HG02798 (cell line): ENCODE measurements at regions not wholly inside any gene's neighbourhood (a gene's known extent, or its start where the extent isn't known, plus 50 kb on each side); places are given as distances from the start of the nearest gene placed in this dataset.
"Not testable (repeated sequence)": the region's sequence is repeated elsewhere in the genome, so short reads cannot be mapped to it uniquely, and the experiment has no call there.

Experiments
- ATAC-seq: cut with Tn5 transposase; IDR thresholded peaks from one replicate; pipeline ENCODE4 v1.9.1; 2021; ENCODE audit warnings: mild to moderate bottlenecking; ENCODE audit not compliant: unreplicated experiment, poor library complexity

GRCh38 chr2:161041356-161041755 lies 118.9 kb upstream of the TANK start:
- ATAC-seq = no peak

GRCh38 chr2:161042990-161043625 lies 117.1 kb upstream of the TANK start:
- ATAC-seq = no peak

DNA sequence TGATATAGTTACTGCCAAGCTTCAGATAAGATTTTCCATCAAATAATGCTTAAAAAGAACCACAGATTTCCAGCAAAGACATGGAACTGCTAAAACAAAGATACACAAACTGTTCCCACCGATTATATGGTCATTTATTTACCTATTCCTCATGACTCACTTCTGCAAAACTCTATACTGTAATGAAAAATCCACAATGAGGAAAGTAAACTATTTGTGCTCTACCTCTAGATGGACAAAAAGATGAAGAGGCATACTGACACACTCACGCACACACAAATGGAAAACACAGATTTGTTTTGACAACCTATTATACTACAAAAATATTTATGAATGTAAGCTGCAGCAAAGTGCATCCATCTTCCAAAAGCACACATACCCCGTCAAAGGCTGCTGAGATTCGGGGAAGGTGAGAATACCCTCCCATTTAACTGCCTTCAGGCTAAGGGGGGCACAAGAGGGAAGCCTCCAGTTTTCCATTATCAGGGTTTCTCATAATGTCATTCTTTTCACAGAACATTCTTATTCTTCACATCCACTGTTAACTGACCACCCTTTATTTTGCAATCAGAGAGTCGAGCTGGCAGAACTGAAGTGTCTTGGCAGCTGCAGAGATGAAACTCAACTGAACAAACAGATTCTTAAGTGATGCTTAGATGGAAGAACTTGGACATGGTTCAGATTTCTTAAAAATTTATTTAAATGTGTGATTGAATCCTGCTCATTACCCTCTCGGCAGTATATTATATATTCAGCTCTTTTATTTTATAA lies 115.9 kb upstream of the TANK start:
- ATAC-seq = no peak

DNA sequence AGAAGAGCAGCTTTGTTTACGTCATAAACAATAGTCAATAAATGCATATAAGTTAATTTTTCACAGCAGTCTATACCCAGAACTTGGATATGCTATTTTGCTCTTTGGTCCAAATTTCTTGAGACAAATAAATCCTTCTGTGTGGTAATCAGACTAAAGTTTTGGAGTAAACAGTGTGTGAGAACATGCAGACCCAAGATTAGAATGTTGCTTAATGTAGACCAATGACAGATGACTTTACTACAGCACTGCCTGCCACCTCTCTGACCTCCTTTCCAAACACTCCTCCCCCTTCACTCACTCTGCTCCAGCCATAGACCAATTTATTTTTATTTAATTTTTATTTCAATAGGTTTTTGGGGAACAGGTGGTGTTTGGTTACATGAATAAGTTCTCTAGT lies 115.3 kb upstream of the TANK start:
- no peak for ATAC-seq

GRCh38 chr2:161045726-161046125 lies 114.5 kb upstream of the TANK start:
- no peak for ATAC-seq

- ATAC-seq = no peak
Measured at GRCh38 chr2:161046876-161047275, 113.4 kb upstream of the TANK start.

DNA sequence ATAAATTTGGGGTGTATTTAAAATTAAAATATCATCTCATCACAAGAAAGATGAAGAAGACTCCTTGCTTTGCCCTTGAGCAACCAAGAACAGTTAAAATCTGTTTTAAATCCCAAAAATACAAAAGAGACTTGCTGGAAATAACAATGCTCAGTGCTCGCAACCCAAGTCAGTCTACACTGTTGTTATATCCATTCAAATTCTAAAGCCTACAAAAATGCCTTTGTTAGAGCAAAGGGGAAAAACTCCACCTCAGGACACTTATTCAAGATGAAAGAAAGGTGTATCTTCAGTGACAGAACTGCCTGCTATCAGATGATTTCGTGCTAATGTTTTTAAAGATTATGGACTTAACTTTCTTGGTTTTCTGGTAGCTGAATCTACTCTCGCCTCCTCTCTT lies 111.9 kb upstream of the TANK start:
- ATAC-seq = no peak

DNA sequence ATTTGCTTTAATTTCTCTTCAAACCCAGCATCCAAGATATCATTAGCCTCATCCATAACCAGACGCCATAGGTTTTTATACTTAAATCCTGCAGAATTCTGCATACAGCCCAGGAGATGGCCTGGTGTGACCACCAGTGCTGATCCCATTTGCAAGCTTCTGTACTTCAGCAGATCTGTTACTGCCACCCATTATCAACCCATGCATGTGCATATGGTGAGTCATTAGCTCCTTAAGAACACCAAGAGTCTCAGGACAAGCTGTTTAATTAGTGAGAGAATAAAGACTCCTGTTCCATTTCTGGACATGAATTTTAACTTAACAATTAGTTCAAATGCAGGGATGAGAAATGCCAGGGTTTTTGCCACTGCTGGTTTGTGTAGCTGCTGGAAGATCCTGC lies 110.7 kb upstream of the TANK start:
- ATAC-seq = no peak

DNA sequence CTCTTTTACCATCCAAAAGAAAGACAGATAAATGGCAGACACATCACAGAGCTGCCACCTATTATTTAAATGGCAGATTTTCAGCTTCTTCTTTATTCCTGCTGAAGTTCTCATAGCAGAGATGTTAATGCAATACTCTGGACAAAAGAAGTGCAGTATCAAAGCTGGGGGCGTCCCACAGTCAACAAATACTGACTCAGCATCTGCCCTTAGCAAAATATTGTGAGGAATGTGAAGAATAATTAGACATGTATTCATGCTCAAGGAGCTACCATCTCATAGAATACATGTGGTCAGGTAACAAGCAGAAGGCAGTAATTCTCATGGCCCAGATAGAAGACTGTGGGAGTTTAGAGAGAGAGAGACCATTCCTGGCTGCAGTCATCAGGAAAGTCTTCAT lies 108.0 kb upstream of the TANK start:
- ATAC-seq = no peak

DNA sequence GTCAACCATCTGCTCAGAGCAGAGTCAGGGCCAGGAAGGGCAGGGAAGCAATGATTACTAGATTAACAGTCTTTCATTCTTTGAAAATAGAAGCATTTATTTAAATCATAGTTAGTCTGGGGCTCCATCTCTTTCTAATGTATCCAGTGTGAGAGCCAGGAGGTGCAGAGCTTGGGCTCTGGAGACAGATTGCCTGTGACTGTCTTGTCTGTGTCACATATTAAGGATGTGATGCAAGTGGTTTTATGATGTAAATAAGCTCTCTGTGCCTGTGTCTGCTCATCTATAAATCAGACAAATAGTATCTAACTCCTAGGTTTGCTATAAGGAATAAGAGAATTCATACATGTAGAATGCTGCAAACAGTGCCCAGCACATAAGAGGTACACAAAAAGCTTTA lies 104.9 kb upstream of the TANK start:
- ATAC-seq = no peak

- no peak for ATAC-seq
Measured at GRCh38 chr2:161059388-161059787, 100.8 kb upstream of the TANK start.

DNA sequence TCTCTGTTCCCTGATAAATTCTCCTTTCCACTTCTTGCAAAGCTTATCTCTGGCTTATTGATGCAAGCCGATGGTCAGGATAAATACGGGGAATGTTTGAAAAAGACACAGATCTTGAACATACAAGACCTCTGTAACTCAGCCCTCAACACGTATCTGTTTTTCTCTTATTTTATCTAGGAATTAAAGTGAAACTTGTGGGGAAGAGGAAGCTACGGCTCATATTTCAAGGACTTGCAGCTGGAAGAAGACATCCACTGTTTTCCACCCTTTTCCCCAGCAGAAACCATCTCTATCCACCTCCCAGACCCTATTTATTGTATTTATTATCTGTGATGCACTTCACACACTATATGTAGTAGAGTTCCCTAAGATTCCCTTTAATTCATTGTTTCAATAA lies 98.4 kb upstream of the TANK start:
- no peak for ATAC-seq

DNA sequence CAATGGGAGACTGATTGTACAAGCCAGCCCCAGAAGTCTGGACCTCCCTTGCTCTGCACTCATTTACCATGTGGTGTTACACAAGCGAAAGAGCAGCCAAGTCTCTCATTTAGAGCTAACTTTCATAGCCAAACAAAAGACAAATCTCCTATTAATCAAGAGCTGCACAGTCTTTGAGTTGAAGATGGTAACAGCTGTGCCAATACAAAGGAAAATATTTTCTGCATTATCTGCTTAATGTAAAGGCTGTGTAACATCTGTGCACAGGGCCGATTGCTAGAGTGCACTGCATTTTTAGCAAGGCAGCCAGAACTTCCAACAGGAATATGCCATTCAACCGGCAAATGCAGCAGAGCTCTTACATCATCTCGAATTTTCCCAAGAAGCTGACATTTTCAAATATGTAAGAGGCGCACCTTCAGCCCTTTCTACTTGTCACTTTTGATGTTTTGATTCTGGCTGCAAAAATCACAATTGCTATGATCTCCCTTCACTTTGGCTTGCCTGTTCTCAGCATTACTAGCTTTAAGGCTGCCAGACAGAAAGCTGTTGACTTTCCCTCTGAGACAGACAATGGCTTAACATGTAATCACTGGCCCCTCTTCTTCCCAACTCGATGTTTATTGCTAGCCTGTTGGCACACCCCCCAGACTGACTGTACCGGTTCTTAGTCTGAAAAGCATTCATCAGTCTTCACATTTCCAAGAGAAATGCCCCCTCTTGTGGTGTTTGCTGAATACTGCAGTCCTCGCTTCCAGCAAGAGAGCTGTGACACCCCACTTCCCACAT lies 96.9 kb upstream of the TANK start:
- ATAC-seq = peak; percentile 90

DNA sequence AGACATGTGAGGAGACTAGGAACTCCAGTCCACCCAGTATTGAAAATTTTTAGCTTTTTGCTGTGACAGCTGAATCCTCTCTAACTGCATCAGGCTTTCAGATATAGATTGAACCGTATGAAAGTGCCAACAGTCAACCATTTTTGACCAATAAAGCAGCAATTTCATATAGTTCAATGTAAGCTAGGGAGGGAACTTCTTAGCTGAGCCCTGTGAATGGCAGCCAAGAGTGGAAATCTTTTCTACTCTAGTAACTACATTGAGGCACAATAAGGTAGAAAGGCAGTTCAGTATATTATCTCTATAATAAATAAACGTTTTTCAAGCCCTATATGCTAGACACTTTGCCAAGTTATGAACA lies 96.3 kb upstream of the TANK start:
- ATAC-seq = peak; percentile 30

- no peak for ATAC-seq
Measured at GRCh38 chr2:161067846-161068350, 92.3 kb upstream of the TANK start.

- ATAC-seq = no peak
Measured at GRCh38 chr2:161068670-161069069, 91.6 kb upstream of the TANK start.

DNA sequence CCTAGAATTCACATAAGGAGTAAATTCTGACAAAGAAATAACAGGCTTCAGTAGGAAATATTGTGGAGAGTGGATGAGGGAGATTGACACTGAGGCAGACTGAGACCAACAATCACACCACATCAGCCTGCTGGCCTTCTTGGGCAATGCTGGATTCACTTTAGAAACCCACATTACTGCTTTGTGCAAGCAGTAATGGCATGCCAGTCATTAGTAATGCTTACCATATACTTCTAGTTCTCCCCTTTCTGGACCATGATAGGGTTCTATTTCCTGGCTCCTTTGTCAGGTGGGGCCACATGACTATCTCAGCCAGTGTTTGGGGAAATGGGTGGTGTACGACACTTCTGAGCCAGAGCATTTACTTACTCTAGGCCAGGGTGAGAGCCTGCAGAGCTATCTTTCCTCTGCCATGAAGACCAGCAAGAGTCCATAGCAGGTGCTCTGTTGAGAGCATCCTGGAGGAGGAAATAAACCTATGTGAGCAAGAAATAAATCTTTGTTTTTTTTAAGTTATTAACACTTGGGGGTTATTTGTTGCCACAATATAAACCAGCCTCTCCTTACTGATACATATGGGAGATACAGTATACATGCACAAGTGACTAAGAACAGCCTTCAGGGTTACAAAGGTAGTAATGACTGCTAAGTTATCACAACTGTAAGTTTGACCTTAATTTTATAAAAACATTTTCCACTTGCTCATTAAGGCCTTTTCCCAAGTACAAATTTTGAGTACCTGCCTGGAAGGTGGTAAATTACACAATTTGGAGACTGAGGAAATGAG lies 89.3 kb upstream of the TANK start:
- no peak for ATAC-seq

DNA sequence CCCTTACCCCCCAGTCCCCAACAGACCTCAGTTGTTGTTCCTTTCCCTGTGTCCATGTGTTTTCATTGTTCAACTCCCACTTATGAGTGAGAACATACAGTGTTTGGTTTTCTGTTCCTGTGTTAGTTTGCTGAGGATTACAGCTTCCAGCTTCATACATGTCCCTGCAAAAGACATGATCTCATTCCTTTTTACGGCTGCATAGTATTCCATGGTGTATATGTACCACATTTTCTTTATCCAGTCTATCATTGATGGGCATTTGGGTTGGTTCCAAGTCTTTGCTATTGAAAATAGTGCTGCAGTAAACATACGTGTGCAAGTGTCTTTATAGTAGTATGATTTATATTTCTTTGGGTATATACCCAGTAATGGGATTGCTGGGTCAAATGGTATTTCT lies 87.8 kb upstream of the TANK start:
- ATAC-seq = not testable (repeated sequence)

GRCh38 chr2:161075701-161076100 lies 84.5 kb upstream of the TANK start:
- no peak for ATAC-seq

- no peak for ATAC-seq
Measured at GRCh38 chr2:161076936-161077335, 83.3 kb upstream of the TANK start.
